K562 (cell line): ENCODE measurements at regions not wholly inside any gene's neighbourhood (a gene's known extent, or its start where the extent isn't known, plus 50 kb on each side); places are given as distances from the start of the nearest gene placed in this dataset.

Experiments used
- ARID3B ChIP-seq: fragments of 250-450 bp; sonication (Bioruptor Pico); IDR thresholded peaks from 2 replicates; pipeline ENCODE4 v1.4.0; 2020; ENCODE audit warnings: borderline replicate concordance
- C11orf30 ChIP-seq: fragments of 450-650 bp; IDR thresholded peaks from 2 replicates; pipeline ENCODE4 v1.6.1; 2016; ENCODE audit warnings: low read depth, mild to moderate bottlenecking
- HMGN3 ChIP-seq: IDR thresholded peaks from 2 replicates; pipeline ENCODE4 v1.6.1; 2011; ENCODE audit warnings: borderline replicate concordance, low read depth, mild to moderate bottlenecking, mixed read lengths, low read length; ENCODE audit not compliant: insufficient read length; ENCODE audit errors: extremely low read depth
- MTA1 ChIP-seq: fragments of 450-650 bp; IDR thresholded peaks from 2 replicates; pipeline ENCODE4 v1.6.1; 2017; ENCODE audit warnings: borderline replicate concordance
- RREB1 ChIP-seq: fragments of 250-450 bp; sonication (Bioruptor Pico); IDR thresholded peaks from 2 replicates; pipeline ENCODE4 v1.4.0; 2020
- SREBF2 ChIP-seq: sonication (generic); formaldehyde crosslinking; IDR thresholded peaks from 2 replicates; pipeline ENCODE4 v1.4.0; 2020; ENCODE audit warnings: mild to moderate bottlenecking, missing genetic modification reagents
- ZNF445 ChIP-seq: fragments of 250-450 bp; sonication (Bioruptor Pico); IDR thresholded peaks from 2 replicates; pipeline ENCODE4 v1.4.0; 2020; ENCODE audit warnings: low read depth, mild to moderate bottlenecking, moderate library complexity
- ZNF695 ChIP-seq: fragments of 450-650 bp; formaldehyde crosslinking; IDR thresholded peaks from 2 replicates; pipeline ENCODE4 v1.4.0; 2020; ENCODE audit warnings: mild to moderate bottlenecking, moderate library complexity

GRCh38 chr3:72386327-72387000 is 461.8 kb downstream of the SHQ1 start (continued):
- TF ChIP-seq ZNF695 (CRISPR knock-in tag) (no peak), C11orf30 (no peak), ZNF445 (CRISPR knock-in tag) (no peak), ARID3B (CRISPR knock-in tag) (no peak), MTA1 (no peak), SREBF2 (CRISPR knock-in tag) (no peak), RREB1 (no peak), HMGN3 (no peak)
